SK-N-MC (cell line): ENCODE measurements at regions not wholly inside any gene's neighbourhood (a gene's known extent, or its start where the extent isn't known, plus 50 kb on each side); places are given as distances from the start of the nearest gene placed in this dataset.
"Not testable (repeated sequence)": the region's sequence is repeated elsewhere in the genome, so short reads cannot be mapped to it uniquely, and the experiment has no call there.

Experiments used
- DNase-seq: peaks from one replicate; pipeline ENCODE4 v3.0.0-alpha.2; 2011; ENCODE audit warnings: low read depth, low spot score
- H3K27ac ChIP-seq: fragments of 200-600 bp; sonication (generic); 2 replicates; pipeline ENCODE4 v1.5.1; 2016; ENCODE audit warnings: mixed run types
- H3K36me3 ChIP-seq: fragments of 200-600 bp; sonication (generic); 2 replicates; pipeline ENCODE4 v1.6.1; 2017; ENCODE audit warnings: antibody characterized with exemption, low read length, mixed read lengths; ENCODE audit not compliant: insufficient read depth
- H3K4me3 ChIP-seq: fragments of 200-600 bp; sonication (generic); 2 replicates; pipeline ENCODE4 v1.5.1; 2016
- H3K9ac ChIP-seq: fragments of 200-600 bp; sonication (generic); 2 replicates; pipeline ENCODE4 v1.8.0; 2017; ENCODE audit warnings: mixed run types, mixed read lengths; ENCODE audit not compliant: insufficient read length
- H3K9me3 ChIP-seq: fragments of 200-600 bp; sonication (generic); 2 replicates; pipeline ENCODE4 v1.6.1; 2017; ENCODE audit warnings: low read depth, mild to moderate bottlenecking, antibody characterized with exemption, low read length, moderate library complexity, mixed read lengths
- EZH2 ChIP-seq: fragments of 200-600 bp; sonication (generic); IDR thresholded peaks from one replicate; pipeline ENCODE4 v1.6.1; 2017; ENCODE audit warnings: antibody characterized with exemption
- FOXP2 ChIP-seq: optimal IDR thresholded peaks from 2 replicates; pipeline ENCODE3; 2011; ENCODE audit warnings: mild to moderate bottlenecking, moderate library complexity; ENCODE audit not compliant: insufficient read depth; ENCODE audit errors: extremely low read length, control extremely low read depth
- POLR2AphosphoS5 ChIP-seq: IDR thresholded peaks from 2 replicates; pipeline ENCODE4 v1.6.1; 2012; ENCODE audit warnings: mild to moderate bottlenecking, low read depth, low read length, borderline replicate concordance

- no peak overlapping the region for H3K9ac ChIP-seq
- H3K9me3 ChIP-seq = no peaks in the 10 kb centered on the region
- H3K27ac ChIP-seq = no peak overlapping the region
- no peaks in the 10 kb centered on the region for H3K36me3 ChIP-seq
- H3K4me3 ChIP-seq = no peak overlapping the region
- TF ChIP-seq EZH2 = no peak
- TF ChIP-seq FOXP2 = no peak
- no peak for TF ChIP-seq POLR2AphosphoS5
- DNase-seq = no peak
These were observed 60.0 kb downstream of the DMAC1 start for GRCh38 chr9:7739595-7739994.

- no peak for TF ChIP-seq POLR2AphosphoS5
- no peak for TF ChIP-seq FOXP2
- no peak for TF ChIP-seq EZH2
- Histone ChIP-seq H3K27ac (no peak overlapping the region), H3K9me3 (no peaks in the 10 kb centered on the region), H3K4me3 (no peak overlapping the region), H3K9ac (no peak overlapping the region), H3K36me3 (no peaks in the 10 kb centered on the region)
- no peak for DNase-seq
These were observed 64.3 kb downstream of the DMAC1 start for GRCh38 chr9:7735311-7735710.

- Histone ChIP-seq H3K9ac (no peak overlapping the region), H3K27ac (no peak overlapping the region), H3K4me3 (no peak overlapping the region), H3K9me3 (no peaks in the 10 kb centered on the region), H3K36me3 (no peaks in the 10 kb centered on the region)
- no peak for TF ChIP-seq POLR2AphosphoS5
- TF ChIP-seq EZH2 = no peak
- no peak for TF ChIP-seq FOXP2
- no peak for DNase-seq
These were observed 69.5 kb downstream of the DMAC1 start for GRCh38 chr9:7730164-7730445.

- Histone ChIP-seq H3K4me3 (no peak overlapping the region), H3K9me3 (no peaks in the 10 kb centered on the region), H3K9ac (no peak overlapping the region), H3K27ac (no peak overlapping the region), H3K36me3 (no peaks in the 10 kb centered on the region)
- TF ChIP-seq FOXP2 (no peak), POLR2AphosphoS5 (no peak), EZH2 (no peak)
- DNase-seq = no peak
These were observed 70.0 kb downstream of the DMAC1 start for GRCh38 chr9:7729371-7730163.

- TF ChIP-seq FOXP2 (no peak), EZH2 (no peak), POLR2AphosphoS5 (no peak)
- Histone ChIP-seq H3K9me3 (no peaks in the 10 kb centered on the region), H3K27ac (no peak overlapping the region), H3K4me3 (no peak overlapping the region), H3K36me3 (no peaks in the 10 kb centered on the region), H3K9ac (no peak overlapping the region)
- DNase-seq = no peak
These were observed 78.3 kb downstream of the DMAC1 start for GRCh38 chr9:7721291-7721690.

GRCh38 chr9:7713088-7713487 is 86.5 kb downstream of the DMAC1 start:
- not testable (repeated sequence) for DNase-seq, H3K36me3 ChIP-seq, H3K9me3 ChIP-seq, H3K27ac ChIP-seq, H3K9ac ChIP-seq, H3K4me3 ChIP-seq

GRCh38 chr9:7710686-7711085 is 88.9 kb downstream of the DMAC1 start:
- Histone ChIP-seq H3K36me3 (no peaks in the 10 kb centered on the region), H3K27ac (no peak overlapping the region), H3K4me3 (no peak overlapping the region), H3K9me3 (no peaks in the 10 kb centered on the region), H3K9ac (no peak overlapping the region)
- no peak for DNase-seq
- no peak for TF ChIP-seq FOXP2

GRCh38 chr9:7707934-7708333 is 91.6 kb downstream of the DMAC1 start:
- no peak overlapping the region for H3K27ac ChIP-seq
- no peak for DNase-seq
- no peaks in the 10 kb centered on the region for H3K9me3 ChIP-seq
- no peak for TF ChIP-seq EZH2
- TF ChIP-seq FOXP2 = no peak
- no peak for TF ChIP-seq POLR2AphosphoS5
- no peak overlapping the region for H3K4me3 ChIP-seq
- H3K36me3 ChIP-seq = no peaks in the 10 kb centered on the region
- H3K9ac ChIP-seq = no peak overlapping the region

- TF ChIP-seq FOXP2 (no peak), POLR2AphosphoS5 (no peak), EZH2 (no peak)
These were observed 95.0 kb downstream of the DMAC1 start for GRCh38 chr9:7704543-7704942.

More at GRCh38 chr9:7704543-7704942, 95.0 kb downstream of the DMAC1 start:
- Histone ChIP-seq H3K36me3 (no peaks in the 10 kb centered on the region), H3K27ac (no peak overlapping the region), H3K9ac (no peak overlapping the region), H3K9me3 (no peaks in the 10 kb centered on the region), H3K4me3 (no peak overlapping the region)
- DNase-seq = no peak
